B cell (primary cell): ENCODE measurements at regions not wholly inside any gene's neighbourhood (a gene's known extent, or its start where the extent isn't known, plus 50 kb on each side); places are given as distances from the start of the nearest gene placed in this dataset.

Source experiments
- ATAC-seq: fragments of 200-7000 bp; cut with Tn5 transposase; one replicate; pipeline ENCODE4 v1.10.0; 2021; ENCODE audit warnings: low read depth, mild to moderate bottlenecking, moderate number of reproducible peaks, moderate library complexity
- CTCF ChIA-PET: fragments of 350-600 bp; sonication (Branson Sonifier 250); formaldehyde crosslinking; loops from one replicate; lab custom pipeline; 2021; ENCODE audit warnings: antibody characterized with exemption, inconsistent platforms; lab: Charles Lee
- POLR2A ChIA-PET: fragments of 350-600 bp; sonication (Branson Sonifier 250); formaldehyde crosslinking; loops from one replicate; lab custom pipeline; 2021; ENCODE audit warnings: antibody characterized with exemption; lab: Charles Lee
- DNase-seq: peaks from one replicate; pipeline ENCODE4 v3.0.0; 2013
- H2AFZ ChIP-seq: 2 replicates; pipeline ENCODE4 v1.6.1; 2012; ENCODE audit warnings: mild to moderate bottlenecking, low read depth, low read length; ENCODE audit not compliant: insufficient read depth, poor library complexity, severe bottlenecking
- H3K27ac ChIP-seq, 2 donors: 1 replicate in 1 of 2; 2 replicates in 1 of 2; pipeline ENCODE4 v1.5.1; 2012 to 2013; ENCODE audit warnings: low read length in 2 of 2, mild to moderate bottlenecking in 2 of 2, moderate library complexity in 1 of 2
- H3K27me3 ChIP-seq, 4 experiments: fragments of 200-600 bp in 1 of 4; sonication (generic) in 1 of 4; replicated peaks in 1 of 4; 1 replicate in 2 of 4; 2 replicates in 2 of 4; pipeline versions ENCODE4 v1.6.1 to v1.7.0; 2013 to 2016; ENCODE audit warnings: low read length in 3 of 4, mild to moderate bottlenecking in 2 of 4, mixed read lengths in 1 of 4, moderate library complexity in 1 of 4; ENCODE audit not compliant: insufficient read depth in 4 of 4, control insufficient read depth in 3 of 4; ENCODE audit errors: control extremely low read depth in 1 of 4
- H3K36me3 ChIP-seq, 2 experiments: replicated peaks in 1 of 2; 1 replicate in 1 of 2; 2 replicates in 1 of 2; pipeline versions ENCODE4 v1.6.1 to v1.7.1; 2013; ENCODE audit warnings: low read length in 1 of 2; ENCODE audit not compliant: insufficient read depth in 2 of 2, control insufficient read depth in 1 of 2; ENCODE audit errors: control extremely low read depth in 1 of 2, extremely low read depth in 1 of 2
- H3K4me1 ChIP-seq, 2 donors: fragments of 200-600 bp in 1 of 2; sonication (generic) in 1 of 2; 1 replicate in 1 of 2; 2 replicates in 1 of 2; pipeline versions ENCODE4 v1.5.1 to v1.6.1; 2013 to 2017; ENCODE audit warnings: low read length in 2 of 2; ENCODE audit not compliant: control insufficient read depth in 2 of 2, insufficient read depth in 2 of 2
- H3K4me2 ChIP-seq: replicated peaks from 2 replicates; pipeline ENCODE3; 2012; ENCODE audit warnings: mild to moderate bottlenecking, low read depth, low read length; ENCODE audit not compliant: poor library complexity, severe bottlenecking
- H3K4me3 ChIP-seq, 5 experiments: fragments of 200-600 bp in 1 of 5; sonication (generic) in 1 of 5; 1 replicate in 3 of 5; 2 replicates in 2 of 5; pipeline versions ENCODE4 v1.5.1 to v1.7.0; 2011 to 2016; ENCODE audit warnings: low read length in 4 of 5, mild to moderate bottlenecking in 4 of 5, low read depth in 2 of 5, control low read depth in 1 of 5, moderate library complexity in 1 of 5; ENCODE audit not compliant: insufficient read depth in 1 of 5; ENCODE audit errors: control extremely low read depth in 1 of 5, extremely low read depth in 1 of 5
- H3K79me2 ChIP-seq: fragments of 200-600 bp; sonication (generic); one replicate; pipeline ENCODE4 v1.6.0; 2016; ENCODE audit warnings: low read length; ENCODE audit not compliant: control insufficient read depth, insufficient read depth
- H3K9ac ChIP-seq: fragments of 200-600 bp; sonication (generic); 2 replicates; pipeline ENCODE4 v1.6.1; 2017; ENCODE audit warnings: mild to moderate bottlenecking, low read length, moderate library complexity
- H3K9me3 ChIP-seq, 3 donors: one replicate each; pipeline versions ENCODE4 v1.6.1 to v1.7.1; 2013; ENCODE audit warnings: low read length in 2 of 3; ENCODE audit not compliant: control insufficient read depth in 2 of 3, insufficient read depth in 1 of 3; ENCODE audit errors: control extremely low read depth in 1 of 3
- H4K20me1 ChIP-seq: 2 replicates; pipeline ENCODE4 v1.6.0; 2012; ENCODE audit warnings: mild to moderate bottlenecking, low read length; ENCODE audit not compliant: insufficient read depth, control insufficient read depth, poor library complexity, severe bottlenecking
- H3K27ac Mint-ChIP-seq: one replicate; pipeline ENCODE4 v1.8.0; 2021; ENCODE audit warnings: mixed read lengths
- H3K27me3 Mint-ChIP-seq: one replicate; pipeline ENCODE4 v1.8.0; 2021; ENCODE audit warnings: mixed read lengths
- H3K4me1 Mint-ChIP-seq: one replicate; pipeline ENCODE4 v1.8.0; 2021; ENCODE audit warnings: mixed read lengths
- H3K4me3 Mint-ChIP-seq: one replicate; pipeline ENCODE4 v1.8.0; 2021; ENCODE audit warnings: mixed read lengths
- H3K9me3 Mint-ChIP-seq: one replicate; pipeline ENCODE4 v1.8.0; 2022; ENCODE audit warnings: mixed read lengths; ENCODE audit not compliant: insufficient read depth
- EZH2 ChIP-seq: IDR thresholded peaks from 2 replicates; pipeline ENCODE4 v1.6.1; 2012; ENCODE audit warnings: borderline replicate concordance, low read depth, mild to moderate bottlenecking, moderate library complexity, low read length; ENCODE audit not compliant: insufficient read depth, poor library complexity, severe bottlenecking
- WGBS: methylation state at CpG from one replicate; pipeline ENCODE4 v1.1.5; 2013; ENCODE audit warnings: missing lambda C conversion rate; ENCODE audit not compliant: insufficient coverage; 5-methylcytosine and 5-hydroxymethylcytosine counted together
- intact Hi-C: fragments of 100-400 bp; cut with micrococcal nuclease; formaldehyde crosslinking; loops from one replicate; pipeline ENCODE4 v1.10.0; 2022
- TF ChIP-seq, protein P1 (sequence below): fragments of 200-600 bp; IDR thresholded peaks from one replicate; pipeline ENCODE4 v1.8.0; 2022; ENCODE audit warnings: antibody characterized with exemption, mild to moderate bottlenecking

DNA sequence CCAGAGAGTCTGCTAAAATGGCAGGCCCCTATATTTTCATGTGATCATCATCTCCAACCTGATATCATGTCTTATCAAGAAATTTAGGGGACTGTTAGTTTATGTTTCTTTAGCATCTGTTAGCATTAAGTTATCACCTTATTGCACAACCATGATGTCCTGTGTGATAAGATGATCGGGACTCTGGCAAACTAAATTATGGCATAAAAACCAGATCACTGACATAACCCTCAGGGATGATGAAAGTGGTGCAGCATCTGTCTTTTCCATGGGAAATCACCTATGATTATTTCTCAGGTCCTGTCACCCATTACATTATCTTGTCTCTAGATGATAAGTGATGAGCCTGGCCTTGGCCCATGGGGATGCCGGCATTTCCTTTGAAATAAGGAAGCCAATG is 458.6 kb upstream of the DCC start:
- POLR2A ChIA-PET = no interaction called here

DNA sequence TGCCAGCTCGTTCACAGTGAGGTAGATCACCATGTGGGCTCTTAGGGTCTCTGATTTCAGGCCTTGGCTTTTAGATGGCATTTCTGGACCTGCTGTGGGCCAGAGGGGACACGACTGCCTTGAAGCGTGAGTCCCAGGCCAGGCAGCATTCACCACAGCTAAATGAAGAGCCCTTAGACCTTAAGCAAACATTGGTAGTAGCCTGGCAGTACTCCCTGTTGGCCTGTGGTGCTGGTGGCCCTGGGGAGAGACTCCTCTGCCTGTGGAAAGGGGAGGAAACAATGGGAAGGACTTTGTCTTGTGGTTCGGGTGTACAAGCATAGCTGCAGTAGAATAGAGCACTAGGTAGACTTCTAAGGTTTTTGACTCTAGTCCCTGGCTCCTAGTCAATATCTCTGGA is 456.0 kb upstream of the DCC start:
- Mint-ChIP-seq H3K27me3 (no peaks in the 10 kb centered on the region), H3K4me1 (no peaks in the 10 kb centered on the region), H3K27ac (no peak overlapping the region), H3K9me3 (no peaks in the 10 kb centered on the region), H3K4me3 (no peak overlapping the region)
- DNase-seq (no peak), ATAC-seq (no peak)
- TF ChIP-seq EZH2 = no peak
- TF ChIP-seq, protein P1, sequence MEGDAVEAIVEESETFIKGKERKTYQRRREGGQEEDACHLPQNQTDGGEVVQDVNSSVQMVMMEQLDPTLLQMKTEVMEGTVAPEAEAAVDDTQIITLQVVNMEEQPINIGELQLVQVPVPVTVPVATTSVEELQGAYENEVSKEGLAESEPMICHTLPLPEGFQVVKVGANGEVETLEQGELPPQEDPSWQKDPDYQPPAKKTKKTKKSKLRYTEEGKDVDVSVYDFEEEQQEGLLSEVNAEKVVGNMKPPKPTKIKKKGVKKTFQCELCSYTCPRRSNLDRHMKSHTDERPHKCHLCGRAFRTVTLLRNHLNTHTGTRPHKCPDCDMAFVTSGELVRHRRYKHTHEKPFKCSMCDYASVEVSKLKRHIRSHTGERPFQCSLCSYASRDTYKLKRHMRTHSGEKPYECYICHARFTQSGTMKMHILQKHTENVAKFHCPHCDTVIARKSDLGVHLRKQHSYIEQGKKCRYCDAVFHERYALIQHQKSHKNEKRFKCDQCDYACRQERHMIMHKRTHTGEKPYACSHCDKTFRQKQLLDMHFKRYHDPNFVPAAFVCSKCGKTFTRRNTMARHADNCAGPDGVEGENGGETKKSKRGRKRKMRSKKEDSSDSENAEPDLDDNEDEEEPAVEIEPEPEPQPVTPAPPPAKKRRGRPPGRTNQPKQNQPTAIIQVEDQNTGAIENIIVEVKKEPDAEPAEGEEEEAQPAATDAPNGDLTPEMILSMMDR = no peak
- H3K27me3 ChIP-seq = no peaks in the 10 kb centered on the region
- no peak overlapping the region for H2AFZ ChIP-seq
- WGBS = 65% methylated on average over 2 of the region's 4 CpGs
- POLR2A ChIA-PET = no interaction called here
- H3K36me3 ChIP-seq = no peaks in the 10 kb centered on the region
- H3K9ac ChIP-seq = no peak overlapping the region
- H3K9me3 ChIP-seq = peaks cover 0 to 8% (median 0%) of the 10 kb centered on the region in 3 donors
- intact Hi-C loops = no loop called here
- H3K4me3 ChIP-seq = no peak overlapping the region
- CTCF ChIA-PET = no interaction called here
- H3K27ac ChIP-seq = no peak overlapping the region
- H3K79me2 ChIP-seq = no peaks in the 10 kb centered on the region
- no peak overlapping the region for H3K4me2 ChIP-seq
- no peaks in the 10 kb centered on the region for H4K20me1 ChIP-seq
- H3K4me1 ChIP-seq = no peaks in the 10 kb centered on the region

More for the DNA sequence above, 458.6 kb upstream of the DCC start:
- Histone ChIP-seq H3K36me3 (no peaks in the 10 kb centered on the region), H3K79me2 (no peaks in the 10 kb centered on the region), H3K27ac (no peak overlapping the region), H3K9ac (no peak overlapping the region), H2AFZ (no peak overlapping the region), H3K4me3 (no peak overlapping the region), H3K9me3 (peaks cover 0 to 8% (median 0%) of the 10 kb centered on the region in 3 donors), H3K4me1 (no peaks in the 10 kb centered on the region), H3K4me2 (no peak overlapping the region), H4K20me1 (no peaks in the 10 kb centered on the region), H3K27me3 (no peaks in the 10 kb centered on the region)
- intact Hi-C loops = no loop called here
- CTCF ChIA-PET = no interaction called here
- no peak for DNase-seq
- WGBS = 83% methylated on average over 1 of the region's 2 CpGs
- Mint-ChIP-seq H3K9me3 (no peaks in the 10 kb centered on the region), H3K27ac (no peak overlapping the region), H3K4me1 (no peaks in the 10 kb centered on the region), H3K27me3 (no peaks in the 10 kb centered on the region), H3K4me3 (no peak overlapping the region)
- ATAC-seq = no peak
- TF ChIP-seq EZH2 = no peak
- TF ChIP-seq, protein P1 = no peak
